Fibroblast of lung (primary cell): ENCODE measurements at regions not wholly inside any gene's neighbourhood (a gene's known extent, or its start where the extent isn't known, plus 50 kb on each side); places are given as distances from the start of the nearest gene placed in this dataset.

Source experiments
- DNase-seq, 2 donors: peaks; one replicate each; pipeline versions ENCODE4 v3.0.0 to v3.0.0-alpha.2; 2010; ENCODE audit warnings: low read depth in 2 of 2
- H2AFZ ChIP-seq: 2 replicates; pipeline ENCODE4 v1.5.1; 2012; ENCODE audit warnings: low read length, control low read depth, inconsistent platforms
- H3K27ac ChIP-seq: 2 replicates; pipeline ENCODE4 v1.5.1; 2011; ENCODE audit warnings: low read length, control low read depth; ENCODE audit not compliant: insufficient read depth
- H3K27me3 ChIP-seq: 2 replicates; pipeline ENCODE4 v1.5.1; 2011; ENCODE audit warnings: mild to moderate bottlenecking, low read length; ENCODE audit not compliant: control insufficient read depth, insufficient read depth
- H3K36me3 ChIP-seq: 2 replicates; pipeline ENCODE4 v1.5.1; 2011; ENCODE audit warnings: low read length; ENCODE audit not compliant: control insufficient read depth, insufficient read depth
- H3K4me1 ChIP-seq: 2 replicates; pipeline ENCODE4 v1.5.1; 2011; ENCODE audit warnings: low read length; ENCODE audit not compliant: control insufficient read depth, insufficient read depth; ENCODE audit errors: extremely low read depth
- H3K4me2 ChIP-seq: 2 replicates; pipeline ENCODE4 v1.5.1; 2011; ENCODE audit warnings: low read length, control low read depth; ENCODE audit not compliant: insufficient read depth; ENCODE audit errors: extremely low read depth
- H3K4me3 ChIP-seq, 4 experiments: fragments of 200-600 bp in 1 of 4; sonication (generic) in 1 of 4; replicated peaks in 1 of 4; 2 replicates each; pipeline ENCODE4 v1.5.1; 2011 to 2016; ENCODE audit warnings: low read length in 4 of 4, low read depth in 3 of 4, mild to moderate bottlenecking in 3 of 4, control low read depth in 2 of 4, inconsistent platforms in 1 of 4, mixed read lengths in 1 of 4; ENCODE audit not compliant: insufficient read depth in 1 of 4; ENCODE audit errors: control extremely low read depth in 1 of 4
- H3K79me2 ChIP-seq: 2 replicates; pipeline ENCODE4 v1.5.1; 2012; ENCODE audit warnings: mild to moderate bottlenecking, low read length, inconsistent platforms; ENCODE audit not compliant: control insufficient read depth, insufficient read depth
- H3K9ac ChIP-seq: 2 replicates; pipeline ENCODE4 v1.5.1; 2011; ENCODE audit warnings: mild to moderate bottlenecking, low read length, control low read depth; ENCODE audit not compliant: insufficient read depth
- H3K9me3 ChIP-seq: 2 replicates; pipeline ENCODE4 v1.5.1; 2012; ENCODE audit warnings: low read depth, low read length; ENCODE audit not compliant: control insufficient read depth, insufficient read depth
- H4K20me1 ChIP-seq: 2 replicates; pipeline ENCODE4 v1.5.1; 2011; ENCODE audit warnings: low read length; ENCODE audit not compliant: control insufficient read depth, insufficient read depth; ENCODE audit errors: extremely low read depth
- EZH2 ChIP-seq: IDR thresholded peaks from 2 replicates; pipeline ENCODE4 v1.5.1; 2012; ENCODE audit warnings: low read length, control low read depth, mild to moderate bottlenecking; ENCODE audit errors: missing control alignments
- TF ChIP-seq, protein P1 (sequence below), 2 donors: IDR thresholded peaks in 1 of 2; conservative IDR thresholded peaks in 1 of 2; 1 replicate in 1 of 2; 2 replicates in 1 of 2; pipeline ENCODE4 v1.5.1; 2011 to 2012; ENCODE audit warnings: low read length in 2 of 2, control low read depth in 1 of 2, inconsistent platforms in 1 of 2, low read depth in 1 of 2, mild to moderate bottlenecking in 1 of 2

DNA sequence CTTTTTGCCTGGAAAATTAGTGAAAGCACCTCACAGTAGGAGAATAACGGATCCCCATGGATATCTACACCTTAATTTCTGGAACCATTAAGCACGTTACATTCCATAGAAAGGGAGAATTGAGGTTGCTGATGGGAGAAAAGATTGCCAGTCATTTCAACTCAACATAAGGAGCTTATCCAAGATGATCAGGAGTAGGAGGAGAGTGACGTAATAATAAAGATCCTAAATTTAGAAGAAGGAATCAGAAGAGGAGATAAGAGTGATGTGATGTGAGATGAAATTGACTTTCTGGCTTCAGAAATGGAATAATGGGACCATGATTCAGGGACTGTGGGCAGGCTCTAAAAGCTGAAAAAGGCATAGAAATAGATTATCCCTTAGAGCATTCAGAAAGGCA lies 1017.8 kb upstream of the CHAC2 start:
- no peaks in the 10 kb centered on the region for H3K36me3 ChIP-seq
- H4K20me1 ChIP-seq = no peaks in the 10 kb centered on the region
- H3K4me3 ChIP-seq = no peak overlapping the region
- TF ChIP-seq, protein P1, sequence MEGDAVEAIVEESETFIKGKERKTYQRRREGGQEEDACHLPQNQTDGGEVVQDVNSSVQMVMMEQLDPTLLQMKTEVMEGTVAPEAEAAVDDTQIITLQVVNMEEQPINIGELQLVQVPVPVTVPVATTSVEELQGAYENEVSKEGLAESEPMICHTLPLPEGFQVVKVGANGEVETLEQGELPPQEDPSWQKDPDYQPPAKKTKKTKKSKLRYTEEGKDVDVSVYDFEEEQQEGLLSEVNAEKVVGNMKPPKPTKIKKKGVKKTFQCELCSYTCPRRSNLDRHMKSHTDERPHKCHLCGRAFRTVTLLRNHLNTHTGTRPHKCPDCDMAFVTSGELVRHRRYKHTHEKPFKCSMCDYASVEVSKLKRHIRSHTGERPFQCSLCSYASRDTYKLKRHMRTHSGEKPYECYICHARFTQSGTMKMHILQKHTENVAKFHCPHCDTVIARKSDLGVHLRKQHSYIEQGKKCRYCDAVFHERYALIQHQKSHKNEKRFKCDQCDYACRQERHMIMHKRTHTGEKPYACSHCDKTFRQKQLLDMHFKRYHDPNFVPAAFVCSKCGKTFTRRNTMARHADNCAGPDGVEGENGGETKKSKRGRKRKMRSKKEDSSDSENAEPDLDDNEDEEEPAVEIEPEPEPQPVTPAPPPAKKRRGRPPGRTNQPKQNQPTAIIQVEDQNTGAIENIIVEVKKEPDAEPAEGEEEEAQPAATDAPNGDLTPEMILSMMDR (conservative IDR thresholded peaks at IDR 0.05 in 1 of 2, IDR thresholded peaks at IDR 0.05 in 1 of 2; ENCODE audit: low read depth in 1 of 2, low read length in 2 of 2) = no peak
- TF ChIP-seq EZH2 = no peak
- no peaks in the 10 kb centered on the region for H3K27me3 ChIP-seq
- H3K27ac ChIP-seq = no peak overlapping the region
- H3K4me2 ChIP-seq = no peak overlapping the region
- no peaks in the 10 kb centered on the region for H3K79me2 ChIP-seq
- H2AFZ ChIP-seq = no peak overlapping the region
- peak in 1 of 2 donors; percentile 4 for DNase-seq
- no peaks in the 10 kb centered on the region for H3K4me1 ChIP-seq
- no peaks in the 10 kb centered on the region for H3K9me3 ChIP-seq
- H3K9ac ChIP-seq = no peak overlapping the region

GRCh38 chr2:52745144-52745543 lies 1022.5 kb upstream of the CHAC2 start:
- H3K79me2 ChIP-seq = no peaks in the 10 kb centered on the region
- H3K27ac ChIP-seq = no peak overlapping the region
- H3K27me3 ChIP-seq = no peaks in the 10 kb centered on the region
- no peak overlapping the region for H3K9ac ChIP-seq
- H3K36me3 ChIP-seq = no peaks in the 10 kb centered on the region
- no peaks in the 10 kb centered on the region for H3K9me3 ChIP-seq
- no peaks in the 10 kb centered on the region for H4K20me1 ChIP-seq
- no peak for DNase-seq
- H3K4me3 ChIP-seq = no peak overlapping the region
- no peak overlapping the region for H2AFZ ChIP-seq
- H3K4me2 ChIP-seq = no peak overlapping the region
- no peaks in the 10 kb centered on the region for H3K4me1 ChIP-seq
- no peak for TF ChIP-seq EZH2
- TF ChIP-seq, protein P1 (conservative IDR thresholded peaks at IDR 0.05 in 1 of 2, IDR thresholded peaks at IDR 0.05 in 1 of 2; ENCODE audit: low read depth in 1 of 2, low read length in 2 of 2) = no peak

DNA sequence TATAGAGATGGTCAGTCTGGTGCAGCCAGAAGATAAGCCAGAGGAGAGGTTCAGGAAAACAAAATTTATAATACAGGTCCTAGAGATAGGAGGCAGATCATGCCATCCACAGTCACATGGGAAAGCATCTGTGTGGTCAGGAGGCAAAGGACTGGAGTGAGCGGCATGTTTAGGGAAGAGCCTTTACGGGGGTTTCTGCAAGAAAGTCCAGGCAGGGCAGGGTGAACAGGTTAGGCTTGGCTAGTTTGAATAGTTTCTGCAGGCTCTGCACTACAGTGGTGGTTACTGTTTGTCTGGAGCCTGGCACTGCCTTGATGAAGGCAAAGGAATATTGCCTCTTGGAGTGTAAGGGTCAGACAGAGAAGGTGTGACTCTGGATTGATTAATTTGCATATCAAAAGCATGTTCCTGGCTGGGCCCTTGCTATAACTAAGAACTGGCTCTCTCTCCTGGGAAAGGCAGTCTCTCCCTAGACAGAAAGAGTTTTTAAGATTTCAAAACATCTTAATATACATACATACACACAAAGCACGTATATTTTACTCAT lies 1034.7 kb upstream of the CHAC2 start:
- Histone ChIP-seq H3K4me3 (no peak overlapping the region), H3K27me3 (no peaks in the 10 kb centered on the region), H3K9ac (no peak overlapping the region), H3K79me2 (no peaks in the 10 kb centered on the region), H4K20me1 (no peaks in the 10 kb centered on the region), H3K4me1 (no peaks in the 10 kb centered on the region), H3K9me3 (no peaks in the 10 kb centered on the region), H3K27ac (no peak overlapping the region), H3K4me2 (no peak overlapping the region), H2AFZ (no peak overlapping the region), H3K36me3 (no peaks in the 10 kb centered on the region)
- no peak for TF ChIP-seq EZH2
- TF ChIP-seq, protein P1 (conservative IDR thresholded peaks at IDR 0.05 in 1 of 2, IDR thresholded peaks at IDR 0.05 in 1 of 2; ENCODE audit: low read depth in 1 of 2, low read length in 2 of 2) = no peak
- DNase-seq = no peak
